ENCODE measurements at regions not wholly inside any gene's neighbourhood (a gene's known extent, or its start where the extent isn't known, plus 50 kb on each side); places are given as distances from the start of the nearest gene placed in this dataset.

DNA sequence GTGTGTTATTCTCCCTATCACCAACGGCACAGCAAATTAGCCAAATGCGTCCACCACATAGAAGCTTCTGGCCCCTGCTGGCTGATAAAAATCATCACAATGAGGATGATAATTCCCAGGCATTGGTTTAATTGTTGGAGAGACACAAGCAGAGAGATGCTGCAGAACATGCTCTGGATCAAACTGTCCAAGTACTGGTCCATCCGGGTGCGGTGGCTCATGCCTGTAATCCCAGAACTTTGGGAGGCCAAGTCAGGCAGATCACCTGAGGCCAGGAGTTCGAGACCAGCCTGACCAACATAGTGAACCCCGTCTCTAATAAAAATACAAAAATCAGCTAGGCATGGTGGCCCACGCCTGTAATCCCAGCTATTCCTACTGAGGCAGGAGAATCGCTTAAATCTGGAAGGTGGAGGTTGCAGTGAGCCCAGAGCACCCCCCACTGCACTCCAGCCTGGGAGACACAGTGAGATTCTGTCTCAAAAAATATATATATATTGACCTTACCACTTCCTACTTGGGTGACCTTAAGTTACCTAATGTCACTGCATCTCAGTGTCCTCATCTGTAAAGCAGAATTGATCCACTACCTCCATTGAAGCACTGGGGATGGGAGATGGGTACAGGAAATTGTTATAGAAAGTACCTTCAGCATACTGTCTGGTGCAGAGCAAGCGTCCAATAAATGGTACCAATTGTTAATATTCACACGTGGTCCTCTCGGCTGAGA, 83.7 kb upstream of the EGLN3 start:
- no peak for DNase-seq

DNA sequence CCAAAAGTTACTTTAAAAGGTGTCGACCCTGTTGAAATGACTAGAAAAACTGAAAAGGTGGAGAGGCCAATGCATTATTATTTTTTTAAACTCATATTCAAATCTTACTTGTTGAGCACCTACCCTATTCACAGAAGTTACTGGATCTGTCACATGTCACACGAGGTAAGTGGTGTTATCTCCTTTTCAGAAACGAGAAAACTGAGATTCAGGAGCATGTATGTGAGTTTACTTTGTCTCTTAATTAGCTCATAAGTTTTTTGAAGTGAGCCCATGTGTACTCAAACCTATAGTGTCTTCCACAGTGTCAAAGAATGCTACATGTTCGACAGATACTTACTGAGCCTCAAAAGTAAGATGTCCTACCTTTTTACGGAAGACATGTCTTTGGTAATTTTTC, 81.8 kb upstream of the EGLN3 start:
- no peak for DNase-seq

- no peak for DNase-seq
These were observed 80.0 kb upstream of the EGLN3 start for GRCh38 chr14:34030864-34031263.

GRCh38 chr14:34029921-34030334, 79.1 kb upstream of the EGLN3 start:
- DNase-seq, result no peak

DNA sequence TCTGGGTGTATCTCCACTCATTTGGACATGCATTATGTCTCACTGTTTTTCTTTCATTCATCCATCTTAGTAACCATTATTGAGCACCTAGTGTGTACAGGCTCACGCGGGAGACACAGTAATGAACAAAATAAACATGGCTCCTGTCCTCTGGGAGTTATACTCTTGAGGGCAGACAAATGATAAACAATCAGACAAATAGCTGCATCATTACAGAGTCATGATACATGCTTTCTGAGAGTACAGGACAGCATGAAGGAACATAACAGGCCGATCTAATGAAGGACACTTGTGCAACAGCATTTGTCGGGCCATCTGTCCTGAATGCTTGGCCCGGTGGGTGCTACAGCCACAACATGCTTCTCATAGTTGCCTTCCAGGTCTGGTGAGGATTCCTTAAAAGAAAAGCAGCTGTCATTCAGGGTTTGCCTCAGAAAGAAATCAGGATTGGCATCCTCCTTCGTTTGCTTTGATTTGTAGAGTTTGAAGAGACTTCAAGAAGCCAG, 77.2 kb upstream of the EGLN3 start:
- no peak for DNase-seq

DNA sequence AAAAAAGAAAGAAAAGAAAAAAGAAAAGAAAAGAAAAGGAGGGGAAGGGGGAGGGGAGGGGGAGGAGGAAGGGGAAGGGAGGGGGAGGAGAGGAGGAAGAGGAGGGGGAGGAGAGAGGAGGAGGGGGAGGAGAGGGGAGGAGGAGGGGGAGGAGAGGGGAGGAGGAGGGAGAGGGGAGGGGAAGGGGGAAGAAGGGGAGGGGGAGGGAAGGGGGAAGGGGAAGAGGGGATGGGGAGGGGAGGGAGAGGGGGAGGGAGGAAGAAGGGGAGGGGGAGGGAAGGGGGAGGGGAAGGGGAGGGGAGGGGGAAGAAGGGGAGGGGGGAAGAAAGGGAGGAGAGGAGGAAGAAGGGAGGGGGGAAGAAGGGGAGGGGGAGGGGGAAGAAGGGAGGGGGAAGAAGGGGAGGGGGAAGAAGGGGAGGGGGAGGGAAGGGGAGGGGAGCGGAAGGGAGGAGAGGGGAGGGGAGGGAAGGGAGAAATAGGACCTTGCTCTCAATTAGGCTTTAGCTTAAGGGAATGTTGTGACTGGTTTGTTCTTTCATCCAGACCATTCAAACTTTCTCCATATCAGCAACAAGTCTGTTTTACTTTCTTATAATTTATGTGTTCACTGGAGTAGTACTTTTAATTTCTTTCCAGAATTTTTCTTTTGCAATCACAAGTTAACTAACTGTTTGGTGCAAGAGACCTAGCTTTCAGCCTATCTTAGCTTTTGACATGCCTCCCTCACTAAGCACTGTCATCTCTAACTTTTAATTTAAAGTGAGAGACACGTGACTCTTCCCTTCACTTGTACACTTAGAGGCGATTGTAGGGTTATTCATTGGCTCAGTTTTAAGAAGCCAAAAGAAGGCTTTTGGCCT, 76.5 kb upstream of the EGLN3 start:
- DNase-seq, result no peak

DNA sequence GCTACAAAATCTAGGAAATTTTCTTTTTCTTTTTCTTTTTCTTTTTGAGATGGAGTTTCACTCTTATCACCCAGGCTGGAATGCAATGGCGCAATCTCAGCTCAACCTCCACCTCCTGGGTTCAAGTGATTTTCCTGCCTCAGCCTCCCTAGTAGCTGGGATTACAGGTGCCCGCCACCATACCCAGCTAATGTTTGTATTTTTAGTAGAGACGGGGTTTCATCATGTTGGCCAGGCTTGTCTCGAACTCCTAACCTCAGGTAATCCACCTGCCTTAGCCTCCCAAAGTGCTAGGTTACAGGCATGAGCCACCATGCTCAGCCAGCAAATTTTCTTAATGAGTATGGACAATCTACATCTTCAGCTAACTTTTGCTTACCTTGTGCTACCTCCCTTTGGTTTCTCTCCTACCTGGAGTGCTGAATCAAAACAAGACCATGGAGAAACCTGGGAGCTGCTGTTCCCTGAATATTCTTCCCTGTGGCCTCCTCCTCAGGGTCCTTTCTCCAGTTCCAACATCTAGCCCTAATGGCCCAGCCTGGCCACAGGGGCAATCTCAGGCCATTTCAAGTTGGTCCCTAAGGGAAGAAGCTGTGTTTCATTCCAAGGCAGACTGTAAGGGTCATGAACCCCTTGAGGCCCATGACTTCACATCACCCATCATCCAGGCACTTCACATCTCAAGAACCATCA, 74.6 kb upstream of the EGLN3 start:
- no peak for DNase-seq

DNA sequence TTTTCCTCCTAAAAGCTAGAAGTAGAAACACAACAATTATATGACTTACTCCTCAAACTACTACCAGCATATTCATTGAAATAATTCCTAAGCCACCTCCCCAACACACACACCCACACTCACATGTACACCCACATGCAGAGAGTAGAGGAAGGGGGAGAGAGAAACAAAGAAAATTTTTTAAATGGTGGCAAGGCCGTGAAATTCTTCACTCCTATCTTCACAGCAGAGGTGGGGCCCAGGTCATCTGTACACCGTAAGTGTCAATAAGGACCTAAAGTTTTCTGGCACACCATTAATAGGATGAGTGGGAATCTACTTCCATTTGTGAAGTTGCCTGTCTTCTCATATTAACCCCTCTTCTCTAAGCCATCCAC, 73.9 kb upstream of the EGLN3 start:
- DNase-seq, result no peak

DNA sequence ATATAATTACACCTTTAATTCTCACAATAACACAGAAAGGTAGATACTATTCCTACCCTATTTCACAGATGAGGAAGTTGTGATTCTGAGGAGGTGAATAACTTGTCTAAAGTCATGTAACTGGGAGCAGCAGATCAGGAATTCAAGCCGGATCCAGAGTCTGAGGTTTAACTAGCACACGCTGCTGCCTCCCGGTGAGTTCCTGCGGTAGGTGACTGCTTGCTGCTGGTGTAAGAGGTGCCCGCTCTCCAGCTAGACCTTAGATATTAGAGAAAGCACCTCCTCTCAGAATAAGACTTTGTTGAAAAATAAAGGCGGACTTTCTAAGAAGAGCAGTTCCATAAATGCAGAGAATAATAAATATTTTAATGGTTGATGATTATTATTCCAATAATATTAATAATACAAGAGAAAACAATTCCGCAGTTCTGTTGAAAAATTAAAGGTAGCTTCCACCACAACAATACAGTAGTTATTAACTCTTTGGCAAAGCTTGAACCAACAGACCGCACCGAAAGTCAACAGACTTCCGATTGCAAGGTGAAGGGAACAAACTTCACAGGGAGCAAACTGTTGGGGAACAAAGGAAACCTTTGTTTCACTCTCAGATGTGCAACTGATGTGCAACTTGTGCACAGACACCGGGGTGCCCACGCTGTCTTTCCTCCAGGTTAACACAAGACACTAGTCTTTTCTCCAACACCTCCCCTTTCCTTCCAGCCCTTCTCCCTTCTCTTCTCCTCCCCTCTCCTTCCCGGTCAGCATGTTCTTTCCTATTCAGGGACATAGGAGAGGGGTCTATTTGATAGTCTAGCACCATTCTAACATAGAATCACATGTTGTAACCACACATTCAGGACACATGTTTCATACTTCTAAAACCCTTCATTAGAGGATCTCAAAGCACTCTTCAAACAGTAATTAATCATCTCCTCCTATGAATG, 73.2 kb upstream of the EGLN3 start:
- no peak for DNase-seq

DNA sequence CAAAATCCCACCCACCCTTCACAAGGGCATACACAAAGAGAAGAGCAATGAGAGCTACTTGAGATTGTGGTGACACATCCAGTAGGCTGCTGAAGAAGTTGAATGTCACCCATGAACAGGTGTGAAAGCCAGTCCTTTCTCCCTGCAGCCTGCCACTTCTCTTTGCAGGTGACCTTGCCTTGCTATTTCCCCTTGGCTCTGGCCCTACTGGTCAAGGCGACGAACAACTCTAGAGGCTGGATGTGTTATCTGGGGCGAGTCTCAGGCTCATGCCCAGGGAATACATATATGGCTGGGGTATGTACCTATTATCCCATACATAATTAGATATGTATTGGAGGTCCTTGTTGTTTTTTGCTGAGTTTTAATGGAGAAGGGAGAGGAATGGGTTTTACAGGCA, 70.2 kb upstream of the EGLN3 start:
- DNase-seq, result no peak

GRCh38 chr14:34020014-34020413, 69.1 kb upstream of the EGLN3 start:
- no peak for DNase-seq

DNA sequence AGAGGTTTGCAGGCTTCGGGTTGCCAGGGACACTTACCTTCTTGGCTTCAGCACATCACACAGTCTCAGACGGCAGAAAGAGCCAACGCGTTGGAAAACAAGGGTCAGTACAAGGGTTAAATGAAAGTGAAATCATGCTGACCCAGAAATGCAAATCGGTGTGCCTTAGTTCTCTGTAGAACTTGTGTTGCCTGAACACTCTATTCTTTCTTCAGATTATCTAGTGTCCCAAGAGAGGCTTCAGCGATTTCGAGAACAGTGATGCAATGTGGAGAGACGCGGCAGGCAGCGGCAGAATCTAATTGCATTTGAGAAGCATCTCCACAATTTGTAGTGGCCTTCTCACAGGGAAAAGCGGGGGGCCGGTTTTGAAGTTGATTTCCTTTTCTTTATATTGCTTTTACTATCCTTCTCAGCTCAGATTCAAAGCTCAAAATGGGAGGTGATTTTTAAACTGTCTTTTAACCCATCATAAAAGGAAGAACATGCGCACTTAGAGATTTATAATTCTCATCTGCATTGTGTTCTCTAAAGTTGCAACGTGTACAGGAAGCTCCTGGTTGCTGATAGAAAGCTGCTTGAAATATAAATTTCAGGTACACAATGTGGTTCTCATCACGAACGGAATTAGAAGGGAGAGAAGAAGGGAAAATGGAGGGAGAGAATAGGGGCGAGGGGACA, 67.8 kb upstream of the EGLN3 start:
- no peak for DNase-seq

- DNase-seq, result no peak
These were observed 67.3 kb upstream of the EGLN3 start for GRCh38 chr14:34018125-34018524.

GRCh38 chr14:34015383-34015782, 64.5 kb upstream of the EGLN3 start:
- DNase-seq, result no peak

DNA sequence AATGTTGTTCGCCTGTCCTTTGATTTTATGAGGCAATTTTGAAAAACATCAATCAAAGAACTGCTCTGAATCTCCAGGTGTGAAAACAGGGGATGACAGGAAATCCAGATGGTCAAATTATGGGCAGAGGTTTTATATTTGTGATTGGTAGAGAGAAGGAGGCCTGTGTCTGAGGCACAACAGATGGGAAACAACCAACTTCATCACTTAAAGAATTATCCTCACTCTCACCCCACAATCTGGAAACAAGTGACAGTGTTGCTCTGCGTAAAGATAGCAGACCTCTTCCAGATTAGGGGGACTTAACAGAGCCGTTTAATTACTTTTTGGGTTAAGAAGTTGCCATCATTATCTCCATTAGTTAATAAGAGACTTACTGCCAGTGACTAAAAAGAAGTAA, 64.1 kb upstream of the EGLN3 start:
- DNase-seq, result no peak

DNA sequence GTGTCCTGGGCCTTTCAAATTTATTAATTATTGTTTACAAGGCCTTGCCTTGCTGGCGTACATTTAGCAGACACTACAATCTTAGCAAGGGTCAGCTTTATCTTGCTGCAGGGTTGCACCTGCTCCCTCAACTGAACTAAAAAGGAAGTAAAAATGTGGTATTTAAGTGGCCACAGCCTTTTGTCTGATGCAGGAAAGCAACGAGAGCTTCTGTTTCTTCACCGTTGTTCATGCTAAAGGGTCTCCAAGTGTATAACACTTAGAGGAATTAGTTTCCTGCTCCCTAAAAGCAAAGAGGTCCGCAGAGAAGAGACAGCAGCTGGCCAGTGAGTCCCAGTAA, 62.8 kb upstream of the EGLN3 start:
- no peak for DNase-seq

- DNase-seq, result no peak
These were observed 62.3 kb upstream of the EGLN3 start for GRCh38 chr14:34012978-34013720.

DNA sequence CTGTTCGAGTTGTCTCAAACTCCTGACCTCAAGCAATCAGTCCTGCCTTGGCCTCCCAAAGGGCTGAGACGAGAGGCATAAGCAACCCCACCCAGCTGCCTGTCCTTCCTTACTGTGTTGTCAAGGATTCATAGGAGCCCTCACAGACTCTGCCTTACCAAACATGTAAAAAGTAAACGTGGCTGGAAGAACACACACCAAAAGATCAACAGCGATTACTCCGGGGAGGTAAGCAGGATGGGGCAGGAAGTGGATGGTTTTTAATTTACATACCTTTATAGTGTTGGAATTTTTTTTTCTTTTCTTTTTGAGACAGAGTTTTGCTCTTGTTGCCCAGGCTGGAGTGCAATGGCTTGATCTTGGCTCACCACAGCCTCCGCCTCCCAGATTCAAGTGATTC, 61.5 kb upstream of the EGLN3 start:
- DNase-seq, result no peak

GRCh38 chr14:34009956-34010355, 59.1 kb upstream of the EGLN3 start:
- DNase-seq, result no peak

- no peak for DNase-seq
These were observed 57.0 kb upstream of the EGLN3 start for GRCh38 chr14:34007902-34008301.

DNA sequence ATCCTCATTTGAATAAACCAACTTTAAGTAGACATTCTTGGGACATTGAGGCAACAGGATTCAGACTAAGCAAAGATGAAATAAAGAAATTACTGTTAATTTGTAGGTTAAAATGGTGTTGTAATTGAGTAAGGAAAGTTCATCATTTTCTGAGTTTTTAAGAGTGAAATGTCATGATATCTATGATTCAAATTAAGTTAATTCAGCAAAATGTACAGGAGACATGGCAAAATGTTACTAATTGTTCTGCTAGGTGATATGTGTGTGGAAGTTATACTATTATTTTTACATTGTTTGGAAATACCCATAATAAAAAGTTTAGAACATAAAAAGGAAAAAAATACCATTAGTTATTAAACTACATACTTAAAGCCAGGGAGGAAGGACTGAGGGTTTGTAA, 55.0 kb upstream of the EGLN3 start:
- no peak for DNase-seq

Measured in bone marrow (tissue), 2 donors.